ENCODE measurements at regions not wholly inside any gene's neighbourhood (a gene's known extent, or its start where the extent isn't known, plus 50 kb on each side); places are given as distances from the start of the nearest gene placed in this dataset.

GRCh38 chr13:106173346-106173745 lies 362.1 kb downstream of the EFNB2 start:
- in situ Hi-C loops (cut with MboI; ENCODE audit: low sequenced_read_pairs) (no loop called here), dilution Hi-C loops (cut with HindIII; ENCODE audit: low sequenced_read_pairs, unreplicated experiment) (no loop called here), intact Hi-C loops (cut with micrococcal nuclease) (no loop called here)
- DNase-seq (no peak), ATAC-seq (ENCODE audit: low read depth) (no peak)
- Histone ChIP-seq H3K4me3 (ENCODE audit: insufficient read depth, low read depth, low read length) (no peak overlapping the region), H2BK20ac (ENCODE audit: low read depth, low read length) (no peak overlapping the region), H4K91ac (ENCODE audit: insufficient read depth, low read depth, low read length) (peak overlapping the region; percentile 13; the same call in 1 of the 2 replicates), H3K56ac (ENCODE audit: extremely low read depth, insufficient read depth, low read length) (no peak overlapping the region), H3K27ac (ENCODE audit: insufficient read depth, low read length) (no peak overlapping the region), H2BK15ac (ENCODE audit: low read depth, low read length) (0 out of 3 replicates have a peak overlapping the region, but pooled peaks have one; percentile 38), H4K20me1 (ENCODE audit: insufficient read depth, low read length) (no peaks in the 10 kb centered on the region), H3K36me3 (ENCODE audit: control insufficient read depth, insufficient read depth, low read length) (no peaks in the 10 kb centered on the region), H3K9me1 (ENCODE audit: insufficient read depth, low read length) (peaks cover 4% of the 10 kb centered on the region; the same call in 1 of the 2 replicates), H3K79me1 (ENCODE audit: low read depth in 1 of 2, low read length in 2 of 2) (no peaks in the 10 kb centered on the region), H4K5ac (ENCODE audit: low read depth, low read length) (no peak overlapping the region), H3K4me2 (ENCODE audit: low read depth, low read length) (no peak overlapping the region), H2BK5ac (ENCODE audit: low read depth, low read length, poor library complexity, severe bottlenecking) (no peak overlapping the region), H2BK120ac (ENCODE audit: low read depth, low read length) (no peak overlapping the region), H3K4me1 (ENCODE audit: control insufficient read depth, insufficient read depth, low read length) (peaks cover 7% of the 10 kb centered on the region), H3K14ac (replicated peaks; ENCODE audit: low read depth, low read length) (no peak overlapping the region), H3K27me3 (ENCODE audit: control insufficient read depth, insufficient read depth, low read length) (peaks cover 2% of the 10 kb centered on the region; the same call in 1 of the 2 replicates), H2AK5ac (ENCODE audit: low read depth, low read length) (peak overlapping the region; percentile 65), H2AFZ (replicated peaks; ENCODE audit: low read length, poor library complexity) (no peak overlapping the region), H4K8ac (ENCODE audit: low read depth in 2 of 2, low read length in 2 of 2) (no peak overlapping the region), H2AK9ac (replicated peaks; ENCODE audit: low read depth, low read length, poor library complexity) (no peak overlapping the region), H3K9me3 (ENCODE audit: control insufficient read depth, insufficient read depth, low read length) (no peaks in the 10 kb centered on the region), H3K9ac (ENCODE audit: low read depth, low read length) (no peak overlapping the region), H3K18ac (ENCODE audit: low read depth, low read length) (no peak overlapping the region), H3K4ac (ENCODE audit: low read depth, low read length) (no peak overlapping the region), H3K23ac (ENCODE audit: low read depth, low read length) (no peak overlapping the region)
- ChIA-PET POLR2A (ENCODE audit: unreplicated experiment) (interaction anchor here (0.6 kb wide), 1 partner anchor 392 kb away, joined by 3 read pairs; no protein-coding TSS in a partner anchor), CTCF (interaction anchor here (0.6 to 0.9 kb wide), 2 partner anchors 11 to 17 kb away, joined by 3 read pairs; no protein-coding TSS in a partner anchor)
- no TSS peak for BruUV-seq (replicated peaks)
- TF ChIP-seq, protein P1, sequence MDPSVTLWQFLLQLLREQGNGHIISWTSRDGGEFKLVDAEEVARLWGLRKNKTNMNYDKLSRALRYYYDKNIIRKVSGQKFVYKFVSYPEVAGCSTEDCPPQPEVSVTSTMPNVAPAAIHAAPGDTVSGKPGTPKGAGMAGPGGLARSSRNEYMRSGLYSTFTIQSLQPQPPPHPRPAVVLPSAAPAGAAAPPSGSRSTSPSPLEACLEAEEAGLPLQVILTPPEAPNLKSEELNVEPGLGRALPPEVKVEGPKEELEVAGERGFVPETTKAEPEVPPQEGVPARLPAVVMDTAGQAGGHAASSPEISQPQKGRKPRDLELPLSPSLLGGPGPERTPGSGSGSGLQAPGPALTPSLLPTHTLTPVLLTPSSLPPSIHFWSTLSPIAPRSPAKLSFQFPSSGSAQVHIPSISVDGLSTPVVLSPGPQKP (IDR thresholded peaks at IDR 0.05; ENCODE audit: borderline replicate concordance, low read depth, low read length) = no peak
- TF ChIP-seq USF2 (IDR thresholded peaks at IDR 0.05; ENCODE audit: low read depth, low read length) (no peak), RCOR1 (IDR thresholded peaks at IDR 0.05; ENCODE audit: insufficient replicate concordance, low read length) (no peak), NFE2L2 (IDR thresholded peaks at IDR 0.05; ENCODE audit: low read depth, low read length) (no peak), POLR2A (IDR thresholded peaks at IDR 0.05; ENCODE audit: low read depth, low read length) (no peak), MXI1 (IDR thresholded peaks at IDR 0.05; ENCODE audit: borderline replicate concordance, low read depth, low read length) (no peak), CHD1 (IDR thresholded peaks at IDR 0.05; ENCODE audit: low read depth, low read length) (no peak), RFX5 (IDR thresholded peaks at IDR 0.05; ENCODE audit: low read depth, low read length) (no peak)
- TF ChIP-seq, protein P2, sequence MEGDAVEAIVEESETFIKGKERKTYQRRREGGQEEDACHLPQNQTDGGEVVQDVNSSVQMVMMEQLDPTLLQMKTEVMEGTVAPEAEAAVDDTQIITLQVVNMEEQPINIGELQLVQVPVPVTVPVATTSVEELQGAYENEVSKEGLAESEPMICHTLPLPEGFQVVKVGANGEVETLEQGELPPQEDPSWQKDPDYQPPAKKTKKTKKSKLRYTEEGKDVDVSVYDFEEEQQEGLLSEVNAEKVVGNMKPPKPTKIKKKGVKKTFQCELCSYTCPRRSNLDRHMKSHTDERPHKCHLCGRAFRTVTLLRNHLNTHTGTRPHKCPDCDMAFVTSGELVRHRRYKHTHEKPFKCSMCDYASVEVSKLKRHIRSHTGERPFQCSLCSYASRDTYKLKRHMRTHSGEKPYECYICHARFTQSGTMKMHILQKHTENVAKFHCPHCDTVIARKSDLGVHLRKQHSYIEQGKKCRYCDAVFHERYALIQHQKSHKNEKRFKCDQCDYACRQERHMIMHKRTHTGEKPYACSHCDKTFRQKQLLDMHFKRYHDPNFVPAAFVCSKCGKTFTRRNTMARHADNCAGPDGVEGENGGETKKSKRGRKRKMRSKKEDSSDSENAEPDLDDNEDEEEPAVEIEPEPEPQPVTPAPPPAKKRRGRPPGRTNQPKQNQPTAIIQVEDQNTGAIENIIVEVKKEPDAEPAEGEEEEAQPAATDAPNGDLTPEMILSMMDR (conservative IDR thresholded peaks at IDR 0.05; ENCODE audit: low read depth, low read length) = no peak
- no CpG with 5 or more reads among the region's 2 CpGs for WGBS, 2 experiments (ENCODE audit: extremely low coverage in 2 of 2, insufficient read length in 1 of 2)

Measured in IMR-90 (cell line).